ENCODE measurements at regions not wholly inside any gene's neighbourhood (a gene's known extent, or its start where the extent isn't known, plus 50 kb on each side); places are given as distances from the start of the nearest gene placed in this dataset.
"Not testable (repeated sequence)": the region's sequence is repeated elsewhere in the genome, so short reads cannot be mapped to it uniquely, and the experiment has no call there.

DNA sequence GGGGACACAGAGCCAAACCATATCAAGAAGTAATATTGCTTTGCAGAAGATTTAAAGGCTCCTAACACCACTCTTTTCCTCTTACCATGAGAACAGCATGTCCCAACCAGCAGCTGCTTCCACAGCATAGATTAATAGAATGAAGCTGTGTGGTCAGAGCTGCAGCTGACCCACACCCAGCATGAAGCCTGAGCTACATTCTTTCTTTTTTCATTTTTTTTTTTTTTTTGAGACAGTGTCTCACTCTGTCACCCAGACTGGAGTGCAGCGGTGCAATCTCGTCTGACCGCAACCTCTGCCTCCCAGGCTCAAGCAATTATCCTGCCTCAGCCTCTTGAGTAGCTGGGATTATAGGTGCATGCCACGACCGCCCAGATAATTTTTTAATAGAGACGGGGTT is 289.8 kb downstream of the RAD51AP2 start:
- TF ChIP-seq, protein P1, sequence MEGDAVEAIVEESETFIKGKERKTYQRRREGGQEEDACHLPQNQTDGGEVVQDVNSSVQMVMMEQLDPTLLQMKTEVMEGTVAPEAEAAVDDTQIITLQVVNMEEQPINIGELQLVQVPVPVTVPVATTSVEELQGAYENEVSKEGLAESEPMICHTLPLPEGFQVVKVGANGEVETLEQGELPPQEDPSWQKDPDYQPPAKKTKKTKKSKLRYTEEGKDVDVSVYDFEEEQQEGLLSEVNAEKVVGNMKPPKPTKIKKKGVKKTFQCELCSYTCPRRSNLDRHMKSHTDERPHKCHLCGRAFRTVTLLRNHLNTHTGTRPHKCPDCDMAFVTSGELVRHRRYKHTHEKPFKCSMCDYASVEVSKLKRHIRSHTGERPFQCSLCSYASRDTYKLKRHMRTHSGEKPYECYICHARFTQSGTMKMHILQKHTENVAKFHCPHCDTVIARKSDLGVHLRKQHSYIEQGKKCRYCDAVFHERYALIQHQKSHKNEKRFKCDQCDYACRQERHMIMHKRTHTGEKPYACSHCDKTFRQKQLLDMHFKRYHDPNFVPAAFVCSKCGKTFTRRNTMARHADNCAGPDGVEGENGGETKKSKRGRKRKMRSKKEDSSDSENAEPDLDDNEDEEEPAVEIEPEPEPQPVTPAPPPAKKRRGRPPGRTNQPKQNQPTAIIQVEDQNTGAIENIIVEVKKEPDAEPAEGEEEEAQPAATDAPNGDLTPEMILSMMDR (IDR thresholded peaks at IDR 0.05; ENCODE audit: insufficient read depth, low read length, missing control alignments) = no peak
- no peak for DNase-seq (ENCODE audit: low read depth, low spot score)
- no peak overlapping the region for H3K4me3 ChIP-seq (ENCODE audit: low read depth, low read length)
- CTCF ChIA-PET = no interaction called here
- POLR2A ChIA-PET = no interaction called here

DNA sequence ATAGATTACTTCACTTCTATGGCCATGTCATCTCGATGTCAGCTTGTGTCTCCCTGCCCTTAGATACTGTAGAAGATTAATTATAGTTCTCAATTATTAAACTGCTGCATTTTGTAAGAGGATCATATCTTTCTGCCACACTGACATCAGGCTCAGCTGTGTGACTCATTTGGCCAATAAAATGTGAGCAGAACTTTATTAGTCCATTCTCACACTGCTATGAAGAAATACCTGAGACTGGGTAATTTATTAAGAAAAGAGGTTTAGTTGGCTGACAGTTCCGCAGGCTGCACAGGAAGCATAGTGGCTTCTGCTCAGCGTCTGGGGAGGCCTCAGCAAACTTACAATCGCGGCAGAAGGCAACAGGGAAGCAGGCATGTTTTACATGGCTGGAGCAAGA is 290.4 kb downstream of the RAD51AP2 start:
- ChIA-PET CTCF (no interaction called here), POLR2A (no interaction called here)
- H3K4me3 ChIP-seq (ENCODE audit: low read depth, low read length) = no peak overlapping the region
- TF ChIP-seq, protein P1 (IDR thresholded peaks at IDR 0.05; ENCODE audit: insufficient read depth, low read length, missing control alignments) = no peak
- DNase-seq (ENCODE audit: low read depth, low spot score) = no peak

- TF ChIP-seq, protein P1 (IDR thresholded peaks at IDR 0.05; ENCODE audit: insufficient read depth, low read length, missing control alignments) = no peak
- ChIA-PET CTCF (no interaction called here), POLR2A (no interaction called here)
- no peak for DNase-seq (ENCODE audit: low read depth, low spot score)
- no peak overlapping the region for H3K4me3 ChIP-seq (ENCODE audit: low read depth, low read length)
These were observed 291.2 kb downstream of the RAD51AP2 start for GRCh38 chr2:17226941-17227490.

DNA sequence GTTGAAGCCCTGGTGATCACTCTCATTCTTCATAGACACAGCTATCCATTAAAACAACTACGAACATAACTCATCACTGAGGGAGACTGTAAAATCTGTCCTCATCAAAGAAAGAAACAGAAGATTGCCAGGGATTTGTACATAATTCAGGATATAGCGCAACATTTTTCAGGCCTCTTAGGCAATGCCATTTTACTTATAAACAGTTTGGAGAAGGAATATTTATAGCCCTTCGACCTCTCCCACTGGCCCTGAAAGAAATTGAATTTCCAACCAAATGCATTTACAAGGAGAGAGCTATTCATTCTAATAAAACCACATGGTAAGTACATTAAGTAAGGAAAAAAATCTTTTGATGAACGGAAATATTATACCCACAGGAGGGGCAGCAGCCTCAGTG is 295.0 kb downstream of the RAD51AP2 start:
- no peak overlapping the region for H3K4me3 ChIP-seq (ENCODE audit: low read depth, low read length)
- POLR2A ChIA-PET = no interaction called here
- TF ChIP-seq, protein P1 (IDR thresholded peaks at IDR 0.05; ENCODE audit: insufficient read depth, low read length, missing control alignments) = no peak
- no peak for DNase-seq (ENCODE audit: low read depth, low spot score)
- CTCF ChIA-PET = no interaction called here

DNA sequence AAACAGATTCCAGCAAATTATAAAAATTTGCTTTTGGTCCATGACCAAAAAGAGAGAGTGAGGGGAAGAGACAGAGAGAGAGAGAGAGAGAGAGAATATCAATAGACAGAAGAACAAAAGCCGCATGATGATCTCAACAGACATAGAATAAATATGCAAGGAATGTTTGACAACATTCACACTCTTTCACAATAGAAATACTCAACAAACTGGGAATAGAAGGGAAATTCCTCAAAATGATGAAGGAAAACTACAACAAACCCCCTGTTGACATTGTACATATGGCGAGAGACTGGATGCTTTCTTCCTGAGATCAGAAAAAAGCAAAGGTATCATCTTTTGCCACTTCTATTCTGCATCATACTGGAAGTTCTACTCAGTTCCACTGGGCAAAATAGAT is 309.7 kb downstream of the RAD51AP2 start:
- TF ChIP-seq, protein P1 (IDR thresholded peaks at IDR 0.05; ENCODE audit: insufficient read depth, low read length, missing control alignments) = no peak
- CTCF ChIA-PET = no interaction called here
- POLR2A ChIA-PET = no interaction called here
- DNase-seq (ENCODE audit: low read depth, low spot score) = no peak
- no peak overlapping the region for H3K4me3 ChIP-seq (ENCODE audit: low read depth, low read length)

DNA sequence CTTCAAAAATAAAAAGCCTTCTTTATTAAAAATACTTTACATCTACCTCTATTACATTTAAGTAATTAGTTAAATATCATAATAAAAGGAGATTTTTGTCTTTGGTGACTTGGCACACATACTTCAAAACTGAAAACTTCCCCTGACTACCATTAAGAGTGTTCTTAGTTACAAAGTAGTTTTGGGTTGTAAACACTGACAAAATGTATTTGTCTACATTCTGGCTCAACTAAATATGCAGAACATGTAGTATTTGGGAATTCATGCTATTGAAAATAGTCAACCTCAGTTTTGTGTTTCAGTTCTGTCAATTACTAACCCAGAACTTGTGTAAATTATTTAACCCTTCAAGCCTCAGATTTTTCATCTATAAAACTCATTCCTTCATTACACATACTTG is 311.5 kb downstream of the RAD51AP2 start:
- POLR2A ChIA-PET = no interaction called here
- TF ChIP-seq, protein P1 (IDR thresholded peaks at IDR 0.05; ENCODE audit: insufficient read depth, low read length, missing control alignments) = no peak
- no peak for DNase-seq (ENCODE audit: low read depth, low spot score)
- H3K4me3 ChIP-seq (ENCODE audit: low read depth, low read length) = no peak overlapping the region
- CTCF ChIA-PET = no interaction called here

DNA sequence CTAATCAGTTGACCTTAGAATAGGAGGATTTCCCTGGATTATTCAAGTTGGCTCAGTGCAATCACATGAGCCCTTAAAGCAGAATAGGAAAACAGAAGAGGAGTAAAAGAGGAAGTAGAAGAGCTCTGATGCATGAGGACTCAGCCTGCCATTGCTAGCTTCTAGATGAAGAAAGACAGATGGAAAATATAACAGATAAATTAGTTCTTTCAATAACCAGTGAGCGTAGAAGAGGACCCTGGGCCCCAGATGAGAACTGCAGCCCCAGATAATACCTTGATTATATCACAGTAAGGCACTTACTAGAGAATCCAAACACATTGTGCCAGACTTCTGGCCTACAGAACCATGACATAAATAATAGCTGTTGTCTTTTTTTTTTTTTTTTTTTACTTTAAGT is 314.0 kb downstream of the RAD51AP2 start:
- DNase-seq (ENCODE audit: low read depth, low spot score); H3K4me3 ChIP-seq (ENCODE audit: low read depth, low read length); CTCF ChIA-PET; POLR2A ChIA-PET: not testable (repeated sequence)

DNA sequence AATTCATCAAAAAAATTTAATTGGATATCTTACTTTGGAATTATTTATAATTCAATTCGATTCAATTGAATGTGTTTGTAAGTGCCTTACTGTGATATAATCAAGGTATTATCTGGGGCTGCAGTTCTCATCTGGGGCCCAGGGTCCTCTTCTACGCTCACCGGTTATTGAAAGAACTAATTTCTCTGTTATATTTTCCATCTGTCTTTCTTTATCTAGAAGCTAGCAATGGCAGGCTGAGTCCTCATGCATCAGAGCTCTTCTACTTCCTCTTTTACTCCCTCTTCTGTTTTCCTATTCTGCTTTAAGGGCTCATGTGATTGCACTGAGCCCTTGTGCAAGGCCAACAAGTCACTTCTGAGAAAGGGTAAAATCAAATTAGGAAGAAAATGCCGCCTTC is 315.6 kb downstream of the RAD51AP2 start:
- DNase-seq (ENCODE audit: low read depth, low spot score); CTCF ChIA-PET; H3K4me3 ChIP-seq (ENCODE audit: low read depth, low read length); POLR2A ChIA-PET: not testable (repeated sequence)

Data from AG04449 (cell line).